GM12891 (cell line): ENCODE measurements at regions not wholly inside any gene's neighbourhood (a gene's known extent, or its start where the extent isn't known, plus 50 kb on each side); places are given as distances from the start of the nearest gene placed in this dataset.

Experiments
- POLR2A ChIP-seq: IDR thresholded peaks from 2 replicates; pipeline ENCODE4 v1.6.1; 2011; ENCODE audit warnings: low read depth, low read length, control low read depth
- POLR2AphosphoS5 ChIP-seq: IDR thresholded peaks from 2 replicates; pipeline ENCODE4 v1.6.1; 2011; ENCODE audit warnings: low read depth, low read length, control low read depth
- POU2F2 ChIP-seq: IDR thresholded peaks from 2 replicates; pipeline ENCODE4 v1.6.1; 2011; ENCODE audit warnings: low read depth, mild to moderate bottlenecking, control low read depth, low read length, moderate library complexity
- SPI1 ChIP-seq: IDR thresholded peaks from 2 replicates; pipeline ENCODE4 v1.6.1; 2011; ENCODE audit warnings: low read depth, low read length, control low read depth
- TAF1 ChIP-seq: IDR thresholded peaks from 2 replicates; pipeline ENCODE4 v1.6.1; 2011; ENCODE audit warnings: low read depth, low read length, control low read depth

DNA sequence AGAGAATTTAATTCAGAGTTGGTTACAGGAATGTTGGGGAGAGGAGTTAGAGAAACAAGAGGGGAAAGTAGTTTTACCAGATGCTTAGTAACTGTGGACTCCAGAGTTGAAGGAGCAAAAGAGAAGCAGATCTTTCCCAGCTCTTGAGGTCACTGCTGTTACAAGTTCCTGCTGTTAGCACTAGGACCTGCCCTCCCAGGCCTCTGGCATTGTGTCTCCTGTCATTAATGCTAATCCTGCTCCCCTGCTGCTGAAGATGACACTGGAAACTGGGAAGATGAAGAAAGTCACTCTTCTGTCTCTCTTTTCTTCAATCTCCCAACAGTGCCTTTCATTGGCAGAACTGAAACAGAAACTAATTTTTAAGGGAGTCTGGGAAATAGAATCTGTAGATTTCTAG, 845.6 kb downstream of the ADGRL2 start:
- no peak for TF ChIP-seq POLR2A
- TF ChIP-seq POLR2AphosphoS5 = no peak
- TF ChIP-seq TAF1 = no peak
- no peak for TF ChIP-seq SPI1
- no peak for TF ChIP-seq POU2F2
